Keratinocyte (primary cell): ENCODE measurements at regions not wholly inside any gene's neighbourhood (a gene's known extent, or its start where the extent isn't known, plus 50 kb on each side); places are given as distances from the start of the nearest gene placed in this dataset.

Experiments used
- DNase-seq: peaks from one replicate; pipeline ENCODE4 v3.0.0-alpha.2; 2011; ENCODE audit warnings: low read depth, missing footprints, low spot score
- FAIRE-seq: peaks from 2 replicates; lab custom pipeline; 2011; peaks lifted over from hg19 to GRCh38; lab: Jason Lieb, UNC
- H2AFZ ChIP-seq: 2 replicates; pipeline ENCODE4 v1.6.0; 2012; ENCODE audit warnings: low read length, control low read depth, inconsistent platforms; ENCODE audit not compliant: control insufficient read depth
- H3K27ac ChIP-seq: 2 replicates; pipeline ENCODE4 v1.5.1; 2011; ENCODE audit warnings: low read length; ENCODE audit not compliant: control insufficient read depth, insufficient read depth
- H3K27me3 ChIP-seq: 3 replicates; pipeline ENCODE4 v1.6.0; 2011; ENCODE audit warnings: low read length; ENCODE audit not compliant: control insufficient read depth, insufficient read depth; ENCODE audit errors: extremely low read depth
- H3K36me3 ChIP-seq, 2 experiments: 2 replicates in 1 of 2; 3 replicates in 1 of 2; pipeline ENCODE4 v1.5.1; 2011; ENCODE audit warnings: low read length in 2 of 2, mild to moderate bottlenecking in 1 of 2; ENCODE audit not compliant: control insufficient read depth in 2 of 2, insufficient read depth in 2 of 2; ENCODE audit errors: extremely low read depth in 1 of 2
- H3K4me1 ChIP-seq: 3 replicates; pipeline ENCODE4 v1.5.1; 2011; ENCODE audit warnings: low read length; ENCODE audit not compliant: control insufficient read depth, insufficient read depth; ENCODE audit errors: extremely low read depth
- H3K4me2 ChIP-seq: 3 replicates; pipeline ENCODE4 v1.6.0; 2011; ENCODE audit warnings: low read depth, low read length; ENCODE audit not compliant: control insufficient read depth, insufficient read depth; ENCODE audit errors: extremely low read depth
- H3K4me3 ChIP-seq, 3 experiments: fragments of 200-600 bp in 1 of 3; sonication (generic) in 1 of 3; 2 replicates in 2 of 3; 3 replicates in 1 of 3; pipeline ENCODE4 v1.5.1; 2011 to 2016; ENCODE audit warnings: low read length in 3 of 3, mild to moderate bottlenecking in 3 of 3, control low read depth in 2 of 3, inconsistent platforms in 1 of 3, low read depth in 1 of 3, mixed read lengths in 1 of 3, mixed run types in 1 of 3, moderate library complexity in 1 of 3; ENCODE audit not compliant: control insufficient read depth in 2 of 3, insufficient read depth in 2 of 3; ENCODE audit errors: extremely low read depth in 1 of 3
- H3K79me2 ChIP-seq: 2 replicates; pipeline ENCODE4 v1.6.0; 2012; ENCODE audit warnings: low read length; ENCODE audit not compliant: control insufficient read depth, insufficient read depth
- H3K9ac ChIP-seq: 3 replicates; pipeline ENCODE4 v1.6.0; 2011; ENCODE audit warnings: low read length; ENCODE audit not compliant: control insufficient read depth, insufficient read depth; ENCODE audit errors: extremely low read depth
- H3K9me1 ChIP-seq: 3 replicates; pipeline ENCODE4 v1.6.0; 2011; ENCODE audit warnings: low read length; ENCODE audit not compliant: control insufficient read depth, insufficient read depth; ENCODE audit errors: extremely low read depth
- H3K9me3 ChIP-seq: 2 replicates; pipeline ENCODE4 v1.5.1; 2012; ENCODE audit warnings: low read depth, low read length; ENCODE audit not compliant: control insufficient read depth
- H4K20me1 ChIP-seq: 3 replicates; pipeline ENCODE4 v1.6.0; 2011; ENCODE audit warnings: low read length; ENCODE audit not compliant: control insufficient read depth, insufficient read depth; ENCODE audit errors: extremely low read depth
- CTCF ChIP-seq, 3 experiments: IDR thresholded peaks in 1 of 3; conservative IDR thresholded peaks in 1 of 3; optimal IDR thresholded peaks in 1 of 3; 2 replicates in 2 of 3; 3 replicates in 1 of 3; pipeline versions ENCODE3 to v1.5.1; 2011; ENCODE audit warnings: low read length in 3 of 3, mild to moderate bottlenecking in 3 of 3, moderate library complexity in 2 of 3, control low read depth in 1 of 3, inconsistent platforms in 1 of 3; ENCODE audit not compliant: insufficient read depth in 2 of 3; ENCODE audit errors: extremely low read depth in 1 of 3
- EZH2 ChIP-seq: IDR thresholded peaks from one replicate; pipeline ENCODE4 v1.6.1; 2012; ENCODE audit warnings: inconsistent platforms, mild to moderate bottlenecking, low read length, moderate library complexity
- dilution Hi-C: fragments of 300-500 bp; cut with MboI; formaldehyde crosslinking; loops from one replicate; pipeline ENCODE4 v1.7.0; 2020; ENCODE audit warnings: low sequenced_read_pairs; ENCODE audit not compliant: extremely low pct_ligation_motif_present

DNA sequence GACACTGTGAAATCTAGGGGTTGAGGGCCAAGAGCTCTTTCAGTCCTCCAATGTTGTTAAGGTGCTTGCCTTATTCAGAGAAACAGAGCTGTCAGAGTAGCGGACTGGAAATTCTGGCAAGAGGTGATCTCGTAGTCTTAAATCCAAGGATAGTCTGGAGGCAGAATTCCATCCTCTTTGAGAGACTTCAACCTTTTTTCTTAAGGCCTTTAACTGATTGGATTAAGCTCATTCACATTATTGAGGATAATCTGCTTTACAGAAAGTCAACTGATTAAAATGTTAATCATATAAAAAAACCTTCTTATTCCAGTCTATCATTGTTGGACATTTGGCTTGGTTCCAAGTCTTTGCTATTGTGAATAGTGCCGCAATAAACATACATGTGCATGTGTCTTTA is 243.1 kb upstream of the COX7C start:
- Histone ChIP-seq H3K9me3 (no peaks in the 10 kb centered on the region), H3K9me1 (no peaks in the 10 kb centered on the region), H3K9ac (no peak overlapping the region), H3K79me2 (no peaks in the 10 kb centered on the region), H4K20me1 (no peaks in the 10 kb centered on the region), H3K4me1 (no peaks in the 10 kb centered on the region), H3K4me2 (no peak overlapping the region), H2AFZ (no peak overlapping the region), H3K27me3 (no peaks in the 10 kb centered on the region), H3K36me3 (no peaks in the 10 kb centered on the region), H3K27ac (no peak overlapping the region), H3K4me3 (no peak overlapping the region)
- DNase-seq = no peak
- FAIRE-seq = no peak
- dilution Hi-C loops = no loop called here
- no peak for TF ChIP-seq EZH2
- no peak for TF ChIP-seq CTCF (optimal IDR thresholded peaks at IDR 0.05 in 1 of 3, IDR thresholded peaks at IDR 0.05 in 1 of 3, conservative IDR thresholded peaks at IDR 0.05 in 1 of 3; ENCODE audit: extremely low read depth in 1 of 3, insufficient read depth in 2 of 3, low read length in 3 of 3)

- H3K27me3 ChIP-seq = no peaks in the 10 kb centered on the region
- no peaks in the 10 kb centered on the region for H3K9me3 ChIP-seq
- no peak overlapping the region for H3K4me2 ChIP-seq
- H4K20me1 ChIP-seq = no peaks in the 10 kb centered on the region
- no peak overlapping the region for H3K9ac ChIP-seq
- TF ChIP-seq EZH2 = no peak
- no peak for TF ChIP-seq CTCF (optimal IDR thresholded peaks at IDR 0.05 in 1 of 3, IDR thresholded peaks at IDR 0.05 in 1 of 3, conservative IDR thresholded peaks at IDR 0.05 in 1 of 3; ENCODE audit: extremely low read depth in 1 of 3, insufficient read depth in 2 of 3, low read length in 3 of 3)
- H3K4me3 ChIP-seq = no peak overlapping the region
- no peak overlapping the region for H2AFZ ChIP-seq
- H3K9me1 ChIP-seq = no peaks in the 10 kb centered on the region
- no peaks in the 10 kb centered on the region for H3K36me3 ChIP-seq
- DNase-seq (no peak), FAIRE-seq (no peak)
- no peaks in the 10 kb centered on the region for H3K4me1 ChIP-seq
- no peak overlapping the region for H3K27ac ChIP-seq
- H3K79me2 ChIP-seq = no peaks in the 10 kb centered on the region
- dilution Hi-C loops = no loop called here
Measured at GRCh38 chr5:86376214-86376613, 241.5 kb upstream of the COX7C start.
